ENCODE measurements at regions not wholly inside any gene's neighbourhood (a gene's known extent, or its start where the extent isn't known, plus 50 kb on each side); places are given as distances from the start of the nearest gene placed in this dataset.

DNA sequence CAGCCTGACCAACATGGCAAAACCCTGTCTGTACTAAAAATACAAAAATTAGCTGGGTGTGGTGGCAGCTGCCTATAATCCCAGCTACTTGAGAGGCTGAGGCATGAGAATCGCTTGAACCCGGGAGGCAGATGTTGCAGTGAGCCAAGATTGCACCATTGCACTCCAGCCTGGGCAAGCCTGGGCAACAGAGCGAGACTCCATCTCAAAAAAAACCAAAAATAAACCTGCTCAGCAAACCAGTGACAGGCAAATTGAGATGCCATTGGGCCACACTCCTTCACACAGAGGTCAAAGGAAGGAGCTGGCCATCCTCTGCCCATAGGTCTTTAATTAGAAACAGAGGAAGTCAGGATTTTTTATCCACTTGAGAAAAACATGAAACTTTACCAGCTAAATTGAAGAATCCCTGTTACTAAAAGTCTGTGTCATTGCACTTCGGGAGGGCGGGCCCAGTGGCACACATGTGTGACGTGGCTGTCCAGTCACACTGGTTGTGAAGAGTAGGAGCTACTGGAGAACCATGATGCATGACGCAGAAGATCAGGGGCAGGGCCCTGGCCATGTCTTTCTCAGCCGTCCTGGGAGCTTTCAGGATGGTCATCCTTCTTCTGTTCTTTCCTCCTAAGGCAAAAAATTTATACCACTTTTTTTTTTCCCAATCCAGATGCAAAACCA, 118.3 kb upstream of the ZNF438 start:
- TF ChIP-seq POLR2A (IDR thresholded peaks at IDR 0.05; ENCODE audit: low read depth, low read length), result no peak
- TF ChIP-seq TAF1 (IDR thresholded peaks at IDR 0.05; ENCODE audit: low read depth, low read length), result no peak
- no peak for TF ChIP-seq POLR2AphosphoS5 (IDR thresholded peaks at IDR 0.05; ENCODE audit: low read depth, low read length)
- no peak for TF ChIP-seq PAX5 (IDR thresholded peaks at IDR 0.05; ENCODE audit: insufficient read depth, low read length, severe bottlenecking)
- TF ChIP-seq POU2F2 (IDR thresholded peaks at IDR 0.05; ENCODE audit: low read depth, low read length), result no peak
- no peak for TF ChIP-seq SPI1 (IDR thresholded peaks at IDR 0.05; ENCODE audit: low read depth, low read length)
